ENCODE measurements at regions not wholly inside any gene's neighbourhood (a gene's known extent, or its start where the extent isn't known, plus 50 kb on each side); places are given as distances from the start of the nearest gene placed in this dataset.

GRCh38 chr11:69367211-69367964 lies 73.4 kb downstream of the MYEOV start:
- TF ChIP-seq, protein P1, sequence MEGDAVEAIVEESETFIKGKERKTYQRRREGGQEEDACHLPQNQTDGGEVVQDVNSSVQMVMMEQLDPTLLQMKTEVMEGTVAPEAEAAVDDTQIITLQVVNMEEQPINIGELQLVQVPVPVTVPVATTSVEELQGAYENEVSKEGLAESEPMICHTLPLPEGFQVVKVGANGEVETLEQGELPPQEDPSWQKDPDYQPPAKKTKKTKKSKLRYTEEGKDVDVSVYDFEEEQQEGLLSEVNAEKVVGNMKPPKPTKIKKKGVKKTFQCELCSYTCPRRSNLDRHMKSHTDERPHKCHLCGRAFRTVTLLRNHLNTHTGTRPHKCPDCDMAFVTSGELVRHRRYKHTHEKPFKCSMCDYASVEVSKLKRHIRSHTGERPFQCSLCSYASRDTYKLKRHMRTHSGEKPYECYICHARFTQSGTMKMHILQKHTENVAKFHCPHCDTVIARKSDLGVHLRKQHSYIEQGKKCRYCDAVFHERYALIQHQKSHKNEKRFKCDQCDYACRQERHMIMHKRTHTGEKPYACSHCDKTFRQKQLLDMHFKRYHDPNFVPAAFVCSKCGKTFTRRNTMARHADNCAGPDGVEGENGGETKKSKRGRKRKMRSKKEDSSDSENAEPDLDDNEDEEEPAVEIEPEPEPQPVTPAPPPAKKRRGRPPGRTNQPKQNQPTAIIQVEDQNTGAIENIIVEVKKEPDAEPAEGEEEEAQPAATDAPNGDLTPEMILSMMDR (IDR thresholded peaks at IDR 0.05) = no peak
- TF ChIP-seq POLR2AphosphoS5 (IDR thresholded peaks at IDR 0.05) (no peak), POLR2A (IDR thresholded peaks at IDR 0.05) (no peak)

All from prostate gland (tissue), 2 donors.